Mesendoderm (in vitro differentiated cells): ENCODE measurements at regions not wholly inside any gene's neighbourhood (a gene's known extent, or its start where the extent isn't known, plus 50 kb on each side); places are given as distances from the start of the nearest gene placed in this dataset.

Experiments used
- DNase-seq: peaks from one replicate; pipeline ENCODE4 v3.0.0; 2013
- H2AK5ac ChIP-seq: 2 replicates; pipeline ENCODE4 v1.6.1; 2013; ENCODE audit warnings: low read length, inconsistent platforms
- H2BK120ac ChIP-seq: 2 replicates; pipeline ENCODE4 v1.6.1; 2013; ENCODE audit warnings: low read depth, mild to moderate bottlenecking, low read length, moderate library complexity, mixed read lengths
- H2BK15ac ChIP-seq: replicated peaks from 2 replicates; pipeline ENCODE4 v1.6.1; 2013; ENCODE audit warnings: low read depth, mild to moderate bottlenecking, moderate library complexity
- H2BK5ac ChIP-seq: 2 replicates; pipeline ENCODE4 v1.6.1; 2013; ENCODE audit warnings: low read length, inconsistent platforms
- H3K18ac ChIP-seq: 2 replicates; pipeline ENCODE4 v1.6.1; 2013; ENCODE audit warnings: mild to moderate bottlenecking, low read length, mixed read lengths
- H3K23ac ChIP-seq: one replicate; pipeline ENCODE4 v1.6.1; 2013; ENCODE audit warnings: low read length
- H3K27ac ChIP-seq: 2 replicates; pipeline ENCODE4 v1.5.1; 2013; ENCODE audit warnings: low read depth, mild to moderate bottlenecking, inconsistent platforms, low read length, moderate library complexity
- H3K27me3 ChIP-seq: 2 replicates; pipeline ENCODE4 v1.6.1; 2013; ENCODE audit warnings: low read length, control low read depth, mild to moderate bottlenecking, inconsistent platforms; ENCODE audit not compliant: insufficient read depth, poor library complexity
- H3K36me3 ChIP-seq: 2 replicates; pipeline ENCODE4 v1.6.1; 2013; ENCODE audit warnings: low read length, inconsistent platforms; ENCODE audit not compliant: control insufficient read depth, insufficient read depth
- H3K4ac ChIP-seq: one replicate; pipeline ENCODE4 v1.6.1; 2013; ENCODE audit warnings: low read depth, mild to moderate bottlenecking, low read length, moderate library complexity
- H3K4me1 ChIP-seq: 2 replicates; pipeline ENCODE4 v1.6.1; 2013; ENCODE audit warnings: low read depth, low read length, inconsistent platforms; ENCODE audit not compliant: control insufficient read depth
- H3K4me2 ChIP-seq: 2 replicates; pipeline ENCODE4 v1.6.1; 2013; ENCODE audit warnings: low read length
- H3K4me3 ChIP-seq: 2 replicates; pipeline ENCODE4 v1.5.1; 2013; ENCODE audit warnings: mild to moderate bottlenecking, low read length
- H3K56ac ChIP-seq: one replicate; pipeline ENCODE4 v1.6.1; 2013; ENCODE audit warnings: low read length
- H3K79me1 ChIP-seq: 2 replicates; pipeline ENCODE4 v1.6.1; 2013; ENCODE audit warnings: low read length, inconsistent platforms
- H3K79me2 ChIP-seq: 2 replicates; pipeline ENCODE4 v1.6.1; 2013; ENCODE audit warnings: mild to moderate bottlenecking, low read length; ENCODE audit not compliant: control insufficient read depth, insufficient read depth
- H3K9ac ChIP-seq: 2 replicates; pipeline ENCODE4 v1.6.1; 2013; ENCODE audit warnings: low read length, inconsistent platforms
- H4K5ac ChIP-seq: one replicate; pipeline ENCODE4 v1.6.1; 2013; ENCODE audit warnings: low read length
- H4K8ac ChIP-seq: one replicate; pipeline ENCODE4 v1.6.1; 2013; ENCODE audit warnings: low read depth, mild to moderate bottlenecking, control low read depth, low read length, moderate library complexity
- WGBS: extraction: QIAGEN DNeasy Blood & Tissue Kit; methylation state at CpG from one replicate; pipeline ENCODE4 v1.1.7; 2013; ENCODE audit warnings: low lambda C conversion rate, missing lambda C conversion rate; ENCODE audit not compliant: insufficient coverage; ENCODE audit errors: extremely low coverage; 5-methylcytosine and 5-hydroxymethylcytosine counted together

GRCh38 chr21:27168084-27168483, 201.2 kb upstream of the ADAMTS5 start:
- Histone ChIP-seq H3K27ac (no peak overlapping the region), H3K56ac (no peak overlapping the region), H3K27me3 (no peaks in the 10 kb centered on the region), H3K4me3 (no peak overlapping the region), H3K36me3 (no peaks in the 10 kb centered on the region), H4K8ac (no peak overlapping the region), H2BK5ac (no peak overlapping the region), H2AK5ac (no peak overlapping the region), H3K4me1 (no peaks in the 10 kb centered on the region), H2BK15ac (no peak overlapping the region), H3K4ac (no peak overlapping the region), H2BK120ac (no peak overlapping the region), H3K23ac (no peak overlapping the region), H3K79me1 (no peaks in the 10 kb centered on the region), H4K5ac (no peak overlapping the region), H3K79me2 (no peaks in the 10 kb centered on the region), H3K18ac (no peak overlapping the region), H3K9ac (no peak overlapping the region), H3K4me2 (no peak overlapping the region)
- no peak for DNase-seq
- WGBS: no CpG with 5 or more reads among the region's 2 CpGs

GRCh38 chr21:27164208-27165177, 197.6 kb upstream of the ADAMTS5 start:
- WGBS: no CpG with 5 or more reads among the region's 7 CpGs
- no peak overlapping the region for H3K56ac ChIP-seq
- no peak overlapping the region for H2BK120ac ChIP-seq
- no peak overlapping the region for H3K4ac ChIP-seq
- no peak overlapping the region for H4K5ac ChIP-seq
- no peaks in the 10 kb centered on the region for H3K36me3 ChIP-seq
- H3K23ac ChIP-seq: no peak overlapping the region
- no peak overlapping the region for H3K4me2 ChIP-seq
- H3K4me3 ChIP-seq: no peak overlapping the region
- H2BK15ac ChIP-seq: no peak overlapping the region
- no peaks in the 10 kb centered on the region for H3K79me1 ChIP-seq
- DNase-seq: no peak
- no peak overlapping the region for H3K18ac ChIP-seq
- H4K8ac ChIP-seq: peak overlapping the region; percentile 56
- H2AK5ac ChIP-seq: no peak overlapping the region
- no peaks in the 10 kb centered on the region for H3K27me3 ChIP-seq
- H3K79me2 ChIP-seq: no peaks in the 10 kb centered on the region
- H3K9ac ChIP-seq: no peak overlapping the region
- H2BK5ac ChIP-seq: no peak overlapping the region
- H3K4me1 ChIP-seq: no peaks in the 10 kb centered on the region
- no peak overlapping the region for H3K27ac ChIP-seq

- no peak overlapping the region for H2AK5ac ChIP-seq
- H3K18ac ChIP-seq: no peak overlapping the region
- no peak overlapping the region for H3K4me2 ChIP-seq
- H4K5ac ChIP-seq: no peak overlapping the region
- H3K4ac ChIP-seq: no peak overlapping the region
- no peak overlapping the region for H3K4me3 ChIP-seq
- H3K56ac ChIP-seq: no peak overlapping the region
- no peak overlapping the region for H2BK5ac ChIP-seq
- H3K9ac ChIP-seq: no peak overlapping the region
- H2BK120ac ChIP-seq: no peak overlapping the region
- H3K27ac ChIP-seq: no peak overlapping the region
- no peaks in the 10 kb centered on the region for H3K79me2 ChIP-seq
- H3K23ac ChIP-seq: no peak overlapping the region
- WGBS: no CpG with 5 or more reads among the region's 6 CpGs
- peak; percentile 79 for DNase-seq
- no peaks in the 10 kb centered on the region for H3K4me1 ChIP-seq
- H3K36me3 ChIP-seq: no peaks in the 10 kb centered on the region
- H3K79me1 ChIP-seq: no peaks in the 10 kb centered on the region
- no peaks in the 10 kb centered on the region for H3K27me3 ChIP-seq
- no peak overlapping the region for H2BK15ac ChIP-seq
- H4K8ac ChIP-seq: no peak overlapping the region
Measured at GRCh38 chr21:27158967-27159366, 192.1 kb upstream of the ADAMTS5 start.

- H2BK120ac ChIP-seq: no peak overlapping the region
- no peak overlapping the region for H2BK15ac ChIP-seq
- H3K9ac ChIP-seq: no peak overlapping the region
- no peaks in the 10 kb centered on the region for H3K79me2 ChIP-seq
- no peak overlapping the region for H3K4me2 ChIP-seq
- no peaks in the 10 kb centered on the region for H3K4me1 ChIP-seq
- no peak overlapping the region for H3K23ac ChIP-seq
- no peak overlapping the region for H2BK5ac ChIP-seq
- no peak overlapping the region for H4K8ac ChIP-seq
- H2AK5ac ChIP-seq: no peak overlapping the region
- H3K36me3 ChIP-seq: no peaks in the 10 kb centered on the region
- no peak overlapping the region for H3K4me3 ChIP-seq
- no peak overlapping the region for H3K4ac ChIP-seq
- H4K5ac ChIP-seq: no peak overlapping the region
- no peaks in the 10 kb centered on the region for H3K79me1 ChIP-seq
- no peak for DNase-seq
- H3K18ac ChIP-seq: no peak overlapping the region
- H3K27ac ChIP-seq: no peak overlapping the region
- H3K56ac ChIP-seq: no peak overlapping the region
- WGBS: no CpG with 5 or more reads among the region's 7 CpGs
- no peaks in the 10 kb centered on the region for H3K27me3 ChIP-seq
Measured at GRCh38 chr21:27157097-27157496, 190.2 kb upstream of the ADAMTS5 start.

GRCh38 chr21:27156666-27157065, 189.8 kb upstream of the ADAMTS5 start:
- Histone ChIP-seq H3K79me2 (no peaks in the 10 kb centered on the region), H2AK5ac (no peak overlapping the region), H3K56ac (no peak overlapping the region), H3K18ac (no peak overlapping the region), H2BK5ac (no peak overlapping the region), H4K5ac (no peak overlapping the region), H3K4me3 (no peak overlapping the region), H3K4me1 (no peaks in the 10 kb centered on the region), H3K36me3 (no peaks in the 10 kb centered on the region), H2BK120ac (no peak overlapping the region), H3K4me2 (no peak overlapping the region), H2BK15ac (no peak overlapping the region), H3K9ac (no peak overlapping the region), H3K79me1 (no peaks in the 10 kb centered on the region), H4K8ac (no peak overlapping the region), H3K27me3 (no peaks in the 10 kb centered on the region), H3K27ac (no peak overlapping the region), H3K4ac (no peak overlapping the region), H3K23ac (no peak overlapping the region)
- DNase-seq: no peak
- no CpG with 5 or more reads among the region's 1 CpG for WGBS

- H3K36me3 ChIP-seq: no peaks in the 10 kb centered on the region
- H3K9ac ChIP-seq: no peak overlapping the region
- H3K4me3 ChIP-seq: no peak overlapping the region
- no peaks in the 10 kb centered on the region for H3K4me1 ChIP-seq
- H2BK5ac ChIP-seq: no peak overlapping the region
- no peak overlapping the region for H2BK120ac ChIP-seq
- H3K27ac ChIP-seq: no peak overlapping the region
- H3K27me3 ChIP-seq: no peaks in the 10 kb centered on the region
- no peak overlapping the region for H3K23ac ChIP-seq
- no CpG with 5 or more reads among the region's 1 CpG for WGBS
- no peak overlapping the region for H4K5ac ChIP-seq
- no peak overlapping the region for H3K56ac ChIP-seq
- no peak overlapping the region for H3K18ac ChIP-seq
- no peaks in the 10 kb centered on the region for H3K79me2 ChIP-seq
- H3K4me2 ChIP-seq: no peak overlapping the region
- no peak overlapping the region for H3K4ac ChIP-seq
- H2AK5ac ChIP-seq: no peak overlapping the region
- H4K8ac ChIP-seq: no peak overlapping the region
- DNase-seq: no peak
- H3K79me1 ChIP-seq: no peaks in the 10 kb centered on the region
- no peak overlapping the region for H2BK15ac ChIP-seq
Measured at GRCh38 chr21:27155130-27155500, 188.2 kb upstream of the ADAMTS5 start.
